ENCODE measurements at regions not wholly inside any gene's neighbourhood (a gene's known extent, or its start where the extent isn't known, plus 50 kb on each side); places are given as distances from the start of the nearest gene placed in this dataset.

- TF ChIP-seq, protein P1, sequence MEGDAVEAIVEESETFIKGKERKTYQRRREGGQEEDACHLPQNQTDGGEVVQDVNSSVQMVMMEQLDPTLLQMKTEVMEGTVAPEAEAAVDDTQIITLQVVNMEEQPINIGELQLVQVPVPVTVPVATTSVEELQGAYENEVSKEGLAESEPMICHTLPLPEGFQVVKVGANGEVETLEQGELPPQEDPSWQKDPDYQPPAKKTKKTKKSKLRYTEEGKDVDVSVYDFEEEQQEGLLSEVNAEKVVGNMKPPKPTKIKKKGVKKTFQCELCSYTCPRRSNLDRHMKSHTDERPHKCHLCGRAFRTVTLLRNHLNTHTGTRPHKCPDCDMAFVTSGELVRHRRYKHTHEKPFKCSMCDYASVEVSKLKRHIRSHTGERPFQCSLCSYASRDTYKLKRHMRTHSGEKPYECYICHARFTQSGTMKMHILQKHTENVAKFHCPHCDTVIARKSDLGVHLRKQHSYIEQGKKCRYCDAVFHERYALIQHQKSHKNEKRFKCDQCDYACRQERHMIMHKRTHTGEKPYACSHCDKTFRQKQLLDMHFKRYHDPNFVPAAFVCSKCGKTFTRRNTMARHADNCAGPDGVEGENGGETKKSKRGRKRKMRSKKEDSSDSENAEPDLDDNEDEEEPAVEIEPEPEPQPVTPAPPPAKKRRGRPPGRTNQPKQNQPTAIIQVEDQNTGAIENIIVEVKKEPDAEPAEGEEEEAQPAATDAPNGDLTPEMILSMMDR (IDR thresholded peaks at IDR 0.05), result no peak
- no peak for TF ChIP-seq POLR2A (IDR thresholded peaks at IDR 0.05)
These were observed 87.9 kb upstream of the ZNF507 start for GRCh38 chr19:32257326-32258073.
